ENCODE measurements at regions not wholly inside any gene's neighbourhood (a gene's known extent, or its start where the extent isn't known, plus 50 kb on each side); places are given as distances from the start of the nearest gene placed in this dataset.

DNA sequence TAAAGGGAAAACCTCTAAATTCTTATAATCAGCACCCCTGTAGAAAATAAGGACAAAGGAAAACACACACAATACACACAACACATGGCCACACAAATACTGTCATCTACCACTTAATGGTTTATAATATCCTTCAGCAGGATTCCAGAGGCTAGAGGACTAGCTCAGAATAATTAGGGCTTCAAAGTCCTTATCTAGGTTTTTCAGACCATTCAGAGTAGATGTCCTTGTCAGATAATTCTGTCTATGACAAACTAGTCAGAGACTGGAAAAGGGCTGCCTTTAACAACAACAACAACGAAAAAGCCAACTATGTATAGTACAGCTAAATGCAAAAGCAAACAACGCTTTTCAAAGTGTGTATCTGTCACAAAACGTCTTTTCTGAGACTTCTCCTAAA, 456.5 kb upstream of the CNTN5 start:
- TF ChIP-seq, protein P1, sequence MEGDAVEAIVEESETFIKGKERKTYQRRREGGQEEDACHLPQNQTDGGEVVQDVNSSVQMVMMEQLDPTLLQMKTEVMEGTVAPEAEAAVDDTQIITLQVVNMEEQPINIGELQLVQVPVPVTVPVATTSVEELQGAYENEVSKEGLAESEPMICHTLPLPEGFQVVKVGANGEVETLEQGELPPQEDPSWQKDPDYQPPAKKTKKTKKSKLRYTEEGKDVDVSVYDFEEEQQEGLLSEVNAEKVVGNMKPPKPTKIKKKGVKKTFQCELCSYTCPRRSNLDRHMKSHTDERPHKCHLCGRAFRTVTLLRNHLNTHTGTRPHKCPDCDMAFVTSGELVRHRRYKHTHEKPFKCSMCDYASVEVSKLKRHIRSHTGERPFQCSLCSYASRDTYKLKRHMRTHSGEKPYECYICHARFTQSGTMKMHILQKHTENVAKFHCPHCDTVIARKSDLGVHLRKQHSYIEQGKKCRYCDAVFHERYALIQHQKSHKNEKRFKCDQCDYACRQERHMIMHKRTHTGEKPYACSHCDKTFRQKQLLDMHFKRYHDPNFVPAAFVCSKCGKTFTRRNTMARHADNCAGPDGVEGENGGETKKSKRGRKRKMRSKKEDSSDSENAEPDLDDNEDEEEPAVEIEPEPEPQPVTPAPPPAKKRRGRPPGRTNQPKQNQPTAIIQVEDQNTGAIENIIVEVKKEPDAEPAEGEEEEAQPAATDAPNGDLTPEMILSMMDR (IDR thresholded peaks at IDR 0.05): no peak
- TF ChIP-seq POLR2A (IDR thresholded peaks at IDR 0.05): no peak

Data from Peyer's patch (tissue), 4 donors.